BLaER1 treated with 17β-estradiol and CSF1 and Interleukin-3, amounts not matched to agents 10 nM and 100 nM (cell line): ENCODE measurements at regions not wholly inside any gene's neighbourhood (a gene's known extent, or its start where the extent isn't known, plus 50 kb on each side); places are given as distances from the start of the nearest gene placed in this dataset.

Experiments used
- H3K27ac ChIP-seq, 11 experiments: shearing (Covaris generic); formaldehyde crosslinking; 2 replicates each; pipeline ENCODE4 v1.8.1; 2022
- H3K27me3 ChIP-seq, 11 experiments: shearing (Covaris generic); formaldehyde crosslinking; 2 replicates each; pipeline ENCODE4 v1.8.1; 2022
- H3K36me3 ChIP-seq, 11 experiments: shearing (Covaris generic); formaldehyde crosslinking; 2 replicates each; pipeline ENCODE4 v1.8.1; 2022
- H3K4me1 ChIP-seq, 10 experiments: shearing (Covaris generic); formaldehyde crosslinking; 2 replicates each; pipeline ENCODE4 v1.8.1; 2022
- H3K4me2 ChIP-seq, 11 experiments: shearing (Covaris generic); formaldehyde crosslinking; 2 replicates each; pipeline ENCODE4 v1.8.1; 2022
- H3K4me3 ChIP-seq, 10 experiments: shearing (Covaris generic); formaldehyde crosslinking; 2 replicates each; pipeline ENCODE4 v1.8.1; 2022
- H3K9ac ChIP-seq, 11 experiments: shearing (Covaris generic); formaldehyde crosslinking; 2 replicates each; pipeline ENCODE4 v1.8.1; 2022
- H3K9me3 ChIP-seq, 11 experiments: shearing (Covaris generic); formaldehyde crosslinking; replicated peaks in 1 of 11; 2 replicates each; pipeline ENCODE4 v1.8.1; 2022
- H4K20me1 ChIP-seq, 11 experiments: shearing (Covaris generic); formaldehyde crosslinking; 2 replicates each; pipeline ENCODE4 v1.8.1; 2022
- Cebpa-rat ChIP-seq, 11 experiments: shearing (Covaris generic); IDR thresholded peaks; 2 replicates each; pipeline ENCODE4 v1.8.1; 2022

DNA sequence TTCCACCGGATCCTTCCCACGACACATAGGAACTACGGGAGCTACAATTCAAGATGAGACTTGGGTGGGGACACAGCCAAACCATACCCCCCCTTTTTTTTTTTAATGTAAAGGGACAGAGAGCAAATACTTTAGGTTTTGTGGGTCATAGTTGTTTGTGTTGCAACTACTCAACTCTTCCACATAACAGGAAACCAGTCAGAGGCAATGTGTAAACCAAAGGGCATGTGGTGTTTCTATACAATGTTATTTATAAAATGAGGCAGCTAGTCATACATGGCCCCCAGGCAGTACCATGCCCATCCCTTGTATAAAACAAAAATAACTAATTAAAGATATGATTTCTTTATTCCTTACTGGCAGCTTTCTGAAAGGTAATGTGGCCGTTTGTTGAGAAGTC, 845.4 kb upstream of the ADAMTS5 start:
- Histone ChIP-seq H3K4me3 (no peak overlapping the region), H3K27ac (no peak overlapping the region), H3K27me3 (no peaks in the 10 kb centered on the region), H3K9me3 (peaks cover 0 to 7% (median 0%) of the 10 kb centered on the region in 11 experiments; a peak in 2 of 22 replicates), H3K4me1 (no peaks in the 10 kb centered on the region), H4K20me1 (no peaks in the 10 kb centered on the region), H3K4me2 (no peak overlapping the region), H3K9ac (no peak overlapping the region), H3K36me3 (no peaks in the 10 kb centered on the region)
- no peak for TF ChIP-seq Cebpa-rat (IDR thresholded peaks at IDR 0.05)

GRCh38 chr21:27808923-27809322, 842.0 kb upstream of the ADAMTS5 start:
- no peak overlapping the region for H3K4me3 ChIP-seq
- H3K27ac ChIP-seq = no peak overlapping the region
- no peaks in the 10 kb centered on the region for H3K27me3 ChIP-seq
- no peak overlapping the region for H3K4me2 ChIP-seq
- H3K36me3 ChIP-seq = no peaks in the 10 kb centered on the region
- no peaks in the 10 kb centered on the region for H3K4me1 ChIP-seq
- H3K9ac ChIP-seq = no peak overlapping the region
- peaks cover 0 to 7% (median 0%) of the 10 kb centered on the region in 11 experiments; a peak in 2 of 22 replicates for H3K9me3 ChIP-seq
- TF ChIP-seq Cebpa-rat (IDR thresholded peaks at IDR 0.05) = no peak
- no peaks in the 10 kb centered on the region for H4K20me1 ChIP-seq

DNA sequence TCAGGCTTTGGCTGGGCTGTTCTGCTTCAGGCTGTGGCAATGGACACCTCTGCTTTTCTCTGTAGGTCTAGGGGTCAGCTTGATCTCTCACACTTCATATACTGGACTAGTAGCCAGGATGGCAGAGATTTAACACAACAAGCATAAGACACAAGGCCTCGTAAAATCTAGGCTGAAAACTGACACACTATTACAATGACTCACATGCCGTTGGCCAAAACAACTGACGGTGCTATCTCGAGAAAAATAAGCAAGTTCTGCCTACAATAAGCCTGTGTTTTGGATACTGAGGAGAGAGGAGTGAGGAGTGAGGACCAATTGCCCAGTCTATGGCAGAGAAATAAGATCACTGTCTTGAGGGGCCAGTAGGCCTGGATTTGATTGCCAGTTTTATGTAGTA, 840.7 kb upstream of the ADAMTS5 start:
- H3K36me3 ChIP-seq = no peaks in the 10 kb centered on the region
- no peak overlapping the region for H3K27ac ChIP-seq
- peaks cover 0 to 7% (median 0%) of the 10 kb centered on the region in 11 experiments; a peak in 2 of 22 replicates for H3K9me3 ChIP-seq
- no peaks in the 10 kb centered on the region for H3K4me1 ChIP-seq
- H3K4me2 ChIP-seq = no peak overlapping the region
- H4K20me1 ChIP-seq = no peaks in the 10 kb centered on the region
- H3K9ac ChIP-seq = no peak overlapping the region
- H3K4me3 ChIP-seq = no peak overlapping the region
- TF ChIP-seq Cebpa-rat (IDR thresholded peaks at IDR 0.05) = no peak
- no peaks in the 10 kb centered on the region for H3K27me3 ChIP-seq

DNA sequence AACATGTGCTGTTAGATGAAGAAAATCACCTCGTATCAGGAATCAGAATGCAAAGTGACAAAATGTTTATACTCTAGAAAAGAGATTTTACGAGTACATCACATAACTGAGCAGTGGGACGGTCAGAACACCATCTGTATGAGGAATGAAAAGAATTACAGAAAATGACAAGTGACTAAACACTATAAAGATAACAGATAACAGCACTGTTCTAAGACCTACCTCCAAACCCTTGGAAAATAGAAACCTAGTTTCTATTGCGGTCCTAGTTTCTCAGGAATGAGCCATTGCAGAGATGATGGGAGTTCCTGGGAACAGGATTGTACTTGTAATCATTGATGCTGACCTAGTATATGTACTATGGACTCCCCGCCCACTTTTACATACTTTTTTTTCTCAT, 839.4 kb upstream of the ADAMTS5 start:
- H3K4me2 ChIP-seq = no peak overlapping the region
- TF ChIP-seq Cebpa-rat (IDR thresholded peaks at IDR 0.05) = no peak
- no peak overlapping the region for H3K4me3 ChIP-seq
- no peak overlapping the region for H3K27ac ChIP-seq
- H3K9me3 ChIP-seq = peaks cover 0 to 7% (median 0%) of the 10 kb centered on the region in 11 experiments; a peak in 2 of 22 replicates
- H3K9ac ChIP-seq = no peak overlapping the region
- H3K36me3 ChIP-seq = no peaks in the 10 kb centered on the region
- H4K20me1 ChIP-seq = no peaks in the 10 kb centered on the region
- H3K27me3 ChIP-seq = no peaks in the 10 kb centered on the region
- H3K4me1 ChIP-seq = no peaks in the 10 kb centered on the region

DNA sequence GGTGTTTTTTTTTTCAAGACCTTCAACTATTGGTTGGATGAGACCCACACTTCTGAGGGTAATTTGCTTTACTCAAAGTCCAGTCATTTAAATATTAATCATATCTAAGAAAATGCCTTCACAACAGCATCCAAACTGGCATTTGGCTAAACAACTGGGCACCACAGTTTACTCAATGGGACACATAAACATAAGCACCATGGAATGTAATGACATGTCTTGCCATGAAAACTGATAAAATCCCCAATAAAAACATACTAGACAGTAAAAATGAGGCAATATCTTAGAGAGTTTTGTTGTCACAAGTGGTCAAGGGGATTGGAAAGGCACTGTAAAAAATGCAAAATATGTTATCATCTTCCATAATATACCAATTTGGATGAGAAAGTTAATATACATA, 838.8 kb upstream of the ADAMTS5 start:
- H4K20me1 ChIP-seq = no peaks in the 10 kb centered on the region
- H3K4me3 ChIP-seq = no peak overlapping the region
- no peaks in the 10 kb centered on the region for H3K4me1 ChIP-seq
- H3K9me3 ChIP-seq = peaks cover 0 to 7% (median 0%) of the 10 kb centered on the region in 11 experiments; a peak in 2 of 22 replicates
- H3K27me3 ChIP-seq = no peaks in the 10 kb centered on the region
- no peak for TF ChIP-seq Cebpa-rat (IDR thresholded peaks at IDR 0.05)
- H3K9ac ChIP-seq = no peak overlapping the region
- no peak overlapping the region for H3K4me2 ChIP-seq
- no peak overlapping the region for H3K27ac ChIP-seq
- no peaks in the 10 kb centered on the region for H3K36me3 ChIP-seq

- TF ChIP-seq Cebpa-rat (IDR thresholded peaks at IDR 0.05) = no peak
- Histone ChIP-seq H4K20me1 (no peaks in the 10 kb centered on the region), H3K27me3 (no peaks in the 10 kb centered on the region), H3K4me3 (no peak overlapping the region), H3K9ac (no peak overlapping the region), H3K4me2 (no peak overlapping the region), H3K36me3 (no peaks in the 10 kb centered on the region), H3K9me3 (0 out of 22 replicates have a peak, but pooled peaks cover 0 to under 1% (median 0%) of the 10 kb centered on the region in 11 experiments), H3K27ac (no peak overlapping the region), H3K4me1 (no peaks in the 10 kb centered on the region)
Measured at GRCh38 chr21:27804515-27804914, 837.6 kb upstream of the ADAMTS5 start.

DNA sequence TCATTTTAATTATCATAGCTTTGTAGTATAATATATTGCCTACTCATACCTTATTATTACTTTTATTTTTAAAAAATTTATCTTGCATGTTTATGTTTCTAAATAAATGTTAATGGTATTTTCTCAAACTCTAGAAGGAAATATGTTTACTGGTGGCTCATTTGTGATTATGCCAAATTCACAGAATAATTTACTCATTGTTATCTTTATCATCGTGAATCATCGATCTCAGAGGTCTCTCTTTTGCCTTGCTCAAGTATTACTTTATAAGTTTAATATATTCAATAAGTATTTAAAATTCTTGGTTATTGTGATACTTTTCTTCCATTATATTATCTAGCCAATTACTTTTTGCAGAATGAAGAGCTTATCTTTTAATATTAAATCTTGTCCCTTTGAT, 836.7 kb upstream of the ADAMTS5 start:
- no peak for TF ChIP-seq Cebpa-rat (IDR thresholded peaks at IDR 0.05)
- no peak overlapping the region for H3K27ac ChIP-seq
- H3K9ac ChIP-seq = no peak overlapping the region
- H3K4me1 ChIP-seq = no peaks in the 10 kb centered on the region
- no peaks in the 10 kb centered on the region for H3K9me3 ChIP-seq
- H3K36me3 ChIP-seq = no peaks in the 10 kb centered on the region
- H3K4me3 ChIP-seq = no peak overlapping the region
- H4K20me1 ChIP-seq = no peaks in the 10 kb centered on the region
- no peaks in the 10 kb centered on the region for H3K27me3 ChIP-seq
- H3K4me2 ChIP-seq = no peak overlapping the region

DNA sequence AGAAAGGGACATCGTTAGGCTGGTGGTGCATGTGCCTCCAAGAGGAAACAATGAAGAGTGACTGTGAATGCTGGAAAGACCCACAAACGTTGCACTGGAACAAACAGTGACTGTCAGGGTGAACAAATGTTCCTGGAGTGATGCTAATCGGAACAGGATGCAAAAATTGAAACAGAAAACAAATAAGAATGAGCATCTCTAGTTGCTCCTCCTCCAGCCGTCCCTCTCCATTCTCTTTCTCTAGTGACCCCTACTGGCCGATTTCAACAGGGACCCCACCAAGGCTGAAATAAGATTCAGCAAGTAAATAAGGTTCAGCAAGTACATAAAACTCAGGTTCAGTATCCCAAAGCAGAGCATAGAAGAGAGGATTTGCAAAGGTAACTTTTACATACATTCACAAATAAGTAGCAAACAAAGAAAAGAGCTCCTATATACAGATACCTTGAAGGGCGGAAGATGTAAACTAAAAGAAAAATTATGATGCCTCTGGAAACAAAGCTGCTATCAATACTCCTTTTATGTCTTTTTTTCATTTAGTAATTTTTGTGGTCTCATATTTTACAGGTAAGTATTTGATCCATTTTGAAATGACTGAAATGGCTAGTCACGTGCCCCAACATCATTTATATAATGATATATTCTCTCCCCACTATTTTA, 836.1 kb upstream of the ADAMTS5 start:
- H3K4me2 ChIP-seq = no peak overlapping the region
- H3K4me1 ChIP-seq = no peaks in the 10 kb centered on the region
- no peaks in the 10 kb centered on the region for H3K9me3 ChIP-seq
- no peak overlapping the region for H3K4me3 ChIP-seq
- no peak overlapping the region for H3K9ac ChIP-seq
- H3K36me3 ChIP-seq = no peaks in the 10 kb centered on the region
- no peak overlapping the region for H3K27ac ChIP-seq
- H4K20me1 ChIP-seq = no peaks in the 10 kb centered on the region
- no peak for TF ChIP-seq Cebpa-rat (IDR thresholded peaks at IDR 0.05)
- H3K27me3 ChIP-seq = no peaks in the 10 kb centered on the region

- no peaks in the 10 kb centered on the region for H3K4me1 ChIP-seq
- TF ChIP-seq Cebpa-rat (IDR thresholded peaks at IDR 0.05) = no peak
- H3K27ac ChIP-seq = no peak overlapping the region
- H3K4me2 ChIP-seq = no peak overlapping the region
- no peaks in the 10 kb centered on the region for H3K9me3 ChIP-seq
- no peak overlapping the region for H3K9ac ChIP-seq
- no peaks in the 10 kb centered on the region for H3K27me3 ChIP-seq
- no peaks in the 10 kb centered on the region for H3K36me3 ChIP-seq
- H4K20me1 ChIP-seq = no peaks in the 10 kb centered on the region
- H3K4me3 ChIP-seq = no peak overlapping the region
Measured at GRCh38 chr21:27799861-27800260, 833.0 kb upstream of the ADAMTS5 start.

DNA sequence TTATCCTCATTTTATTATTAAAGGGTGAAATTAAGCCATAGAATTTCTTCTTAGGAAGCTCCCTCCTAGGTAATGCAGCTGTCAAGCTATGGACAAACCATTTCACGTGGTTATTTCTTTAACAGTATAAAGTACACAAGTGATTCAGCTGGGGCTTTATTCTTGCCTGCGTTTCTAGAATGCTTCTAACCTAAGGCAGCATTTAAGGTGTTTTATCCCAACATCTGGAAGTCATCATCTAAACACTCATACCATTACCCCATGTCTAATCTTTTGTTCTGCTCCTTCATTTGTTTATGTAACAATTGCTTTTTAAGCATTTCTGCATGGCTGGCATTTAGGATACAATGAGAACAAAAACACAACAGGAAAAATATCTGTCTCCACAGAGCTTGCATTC, 829.2 kb upstream of the ADAMTS5 start:
- no peaks in the 10 kb centered on the region for H3K36me3 ChIP-seq
- H3K4me3 ChIP-seq = no peak overlapping the region
- TF ChIP-seq Cebpa-rat (IDR thresholded peaks at IDR 0.05) = no peak
- H3K27me3 ChIP-seq = no peaks in the 10 kb centered on the region
- no peaks in the 10 kb centered on the region for H3K4me1 ChIP-seq
- H3K9ac ChIP-seq = no peak overlapping the region
- no peak overlapping the region for H3K27ac ChIP-seq
- no peaks in the 10 kb centered on the region for H4K20me1 ChIP-seq
- no peak overlapping the region for H3K4me2 ChIP-seq
- H3K9me3 ChIP-seq = no peaks in the 10 kb centered on the region
